MM.1S (cell line): ENCODE measurements at regions not wholly inside any gene's neighbourhood (a gene's known extent, or its start where the extent isn't known, plus 50 kb on each side); places are given as distances from the start of the nearest gene placed in this dataset.

ENCODE experiments used
- DNase-seq: peaks from one replicate; pipeline ENCODE4 v3.0.0-alpha.2; 2015
- H2AFZ ChIP-seq: fragments of 300-600 bp; sonication (generic); 2 replicates; pipeline ENCODE4 v1.6.0; 2016; ENCODE audit warnings: antibody characterized with exemption, low read length
- H3F3A ChIP-seq: fragments of 300-600 bp; sonication (generic); 2 replicates; pipeline ENCODE4 v1.6.1; 2016; ENCODE audit warnings: mild to moderate bottlenecking, antibody characterized with exemption, low read length, moderate library complexity, mixed read lengths; ENCODE audit not compliant: insufficient read depth
- H3K27ac ChIP-seq: fragments of 300-600 bp; sonication (generic); 2 replicates; pipeline ENCODE4 v1.5.1; 2016; ENCODE audit warnings: mild to moderate bottlenecking, low read length
- H3K27me3 ChIP-seq: fragments of 300-600 bp; sonication (generic); replicated peaks from 2 replicates; pipeline ENCODE4 v1.6.0; 2016; ENCODE audit warnings: low read length; ENCODE audit not compliant: insufficient read depth
- H3K36me3 ChIP-seq: fragments of 300-600 bp; sonication (generic); replicated peaks from 2 replicates; pipeline ENCODE4 v1.6.1; 2016; ENCODE audit warnings: mild to moderate bottlenecking, low read length, mixed read lengths; ENCODE audit not compliant: insufficient read depth
- H3K4me1 ChIP-seq: fragments of 300-600 bp; sonication (generic); 2 replicates; pipeline ENCODE4 v1.6.1; 2016; ENCODE audit warnings: low read length, mixed read lengths
- H3K4me2 ChIP-seq: fragments of 300-600 bp; sonication (generic); 2 replicates; pipeline ENCODE4 v1.6.0; 2016; ENCODE audit warnings: low read depth, low read length
- H3K4me3 ChIP-seq: fragments of 300-600 bp; sonication (generic); 2 replicates; pipeline ENCODE4 v1.5.1; 2016; ENCODE audit warnings: low read length, mixed read lengths
- H3K79me2 ChIP-seq: fragments of 300-600 bp; sonication (generic); 2 replicates; pipeline ENCODE4 v1.6.1; 2016; ENCODE audit warnings: mixed run types, low read length, mixed read lengths
- H3K9ac ChIP-seq: fragments of 300-600 bp; sonication (generic); 2 replicates; pipeline ENCODE4 v1.6.1; 2016; ENCODE audit warnings: low read length, mixed read lengths
- H3K9me2 ChIP-seq: fragments of 300-600 bp; sonication (generic); replicated peaks from 2 replicates; pipeline ENCODE4 v1.6.1; 2016; ENCODE audit warnings: mild to moderate bottlenecking, low read length, mixed read lengths; ENCODE audit not compliant: insufficient read depth
- H3K9me3 ChIP-seq: fragments of 300-600 bp; sonication (generic); replicated peaks from 2 replicates; pipeline ENCODE4 v1.6.1; 2016; ENCODE audit warnings: mild to moderate bottlenecking, low read length, mixed read lengths; ENCODE audit not compliant: insufficient read depth
- H4K20me1 ChIP-seq: fragments of 300-600 bp; sonication (generic); 2 replicates; pipeline ENCODE4 v1.6.1; 2016; ENCODE audit warnings: mild to moderate bottlenecking, low read length, moderate library complexity, mixed read lengths; ENCODE audit not compliant: insufficient read depth
- CTCF ChIP-seq: fragments of 300-600 bp; sonication (generic); IDR thresholded peaks from 2 replicates; pipeline ENCODE4 v1.5.1; 2016; ENCODE audit warnings: antibody characterized with exemption, low read length, mixed read lengths
- EZH2 ChIP-seq: fragments of 300-600 bp; sonication (generic); optimal IDR thresholded peaks from 2 replicates; pipeline ENCODE3; 2017; ENCODE audit warnings: low read depth, mild to moderate bottlenecking, antibody characterized with exemption, low read length, mixed read lengths
- EZH2phosphoT487 ChIP-seq: fragments of 300-600 bp; sonication (generic); IDR thresholded peaks from 2 replicates; pipeline ENCODE4 v1.6.1; 2018; ENCODE audit warnings: antibody characterized with exemption, low read length

DNA sequence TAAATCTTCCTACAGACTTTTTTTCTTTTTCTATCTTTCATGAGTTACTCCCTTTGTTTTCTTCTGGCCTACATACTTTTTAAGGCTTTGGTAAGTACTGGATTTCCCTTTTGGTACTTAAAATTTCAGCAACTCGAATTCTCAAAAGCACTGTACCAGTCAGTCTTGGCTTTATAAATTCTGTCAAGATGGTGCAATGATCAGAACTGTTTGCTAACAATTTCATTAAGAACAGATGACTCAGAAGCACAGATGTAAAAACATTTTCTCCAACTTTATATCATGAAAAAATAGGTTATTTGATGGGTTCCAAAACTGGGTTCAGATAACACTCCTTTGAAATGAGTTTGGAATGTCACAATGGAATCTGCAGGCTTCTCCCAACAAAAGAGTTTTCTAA is 1961.8 kb upstream of the FLRT2 start:
- no peak overlapping the region for H3K4me3 ChIP-seq
- DNase-seq: no peak
- TF ChIP-seq EZH2: no peak
- TF ChIP-seq CTCF: no peak
- no peak for TF ChIP-seq EZH2phosphoT487

DNA sequence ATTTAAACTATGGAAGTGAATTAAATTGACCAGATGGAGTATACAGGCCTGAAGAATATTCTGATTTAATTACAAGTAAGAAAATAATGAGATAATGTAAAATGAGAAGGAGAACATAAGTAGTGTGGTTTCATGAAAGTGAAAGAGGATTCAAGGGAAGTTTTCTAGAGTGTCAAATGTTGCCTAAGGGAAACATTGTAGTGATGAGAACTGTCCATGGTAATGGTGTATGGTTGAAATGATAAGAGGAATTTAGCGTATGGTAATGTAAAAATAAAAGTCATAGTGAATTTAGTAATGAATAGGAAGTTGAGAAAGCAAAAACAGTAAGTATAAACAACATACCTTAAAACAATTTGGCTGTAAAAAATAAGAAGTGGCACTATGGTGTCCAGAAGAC is 1954.6 kb upstream of the FLRT2 start:
- H3K9me3 ChIP-seq: no peaks in the 10 kb centered on the region
- no peak overlapping the region for H2AFZ ChIP-seq
- no peaks in the 10 kb centered on the region for H3K9me2 ChIP-seq
- H3K4me1 ChIP-seq: no peaks in the 10 kb centered on the region
- H3K9ac ChIP-seq: no peak overlapping the region
- no peaks in the 10 kb centered on the region for H3F3A ChIP-seq
- H3K27me3 ChIP-seq: no peaks in the 10 kb centered on the region
- H3K79me2 ChIP-seq: no peaks in the 10 kb centered on the region
- H3K36me3 ChIP-seq: no peaks in the 10 kb centered on the region
- TF ChIP-seq EZH2phosphoT487: no peak
- no peak for TF ChIP-seq EZH2
- no peak for TF ChIP-seq CTCF
- DNase-seq: no peak
- H3K4me2 ChIP-seq: no peak overlapping the region
- no peak overlapping the region for H3K4me3 ChIP-seq
- no peak overlapping the region for H3K27ac ChIP-seq
- H4K20me1 ChIP-seq: no peaks in the 10 kb centered on the region

More for the DNA sequence above, 1961.8 kb upstream of the FLRT2 start:
- no peak overlapping the region for H3K27ac ChIP-seq
- no peak overlapping the region for H2AFZ ChIP-seq
- no peaks in the 10 kb centered on the region for H3K27me3 ChIP-seq
- H3K9me2 ChIP-seq: no peaks in the 10 kb centered on the region
- H3K36me3 ChIP-seq: no peaks in the 10 kb centered on the region
- no peaks in the 10 kb centered on the region for H3K4me1 ChIP-seq
- no peak overlapping the region for H3K9ac ChIP-seq
- no peak overlapping the region for H3K4me2 ChIP-seq
- no peaks in the 10 kb centered on the region for H3K9me3 ChIP-seq
- no peaks in the 10 kb centered on the region for H4K20me1 ChIP-seq
- H3F3A ChIP-seq: no peaks in the 10 kb centered on the region
- H3K79me2 ChIP-seq: no peaks in the 10 kb centered on the region

- H4K20me1 ChIP-seq: no peaks in the 10 kb centered on the region
- H3K4me2 ChIP-seq: no peak overlapping the region
- H3K4me3 ChIP-seq: no peak overlapping the region
- no peak overlapping the region for H2AFZ ChIP-seq
- no peaks in the 10 kb centered on the region for H3F3A ChIP-seq
- no peak overlapping the region for H3K27ac ChIP-seq
- H3K79me2 ChIP-seq: no peaks in the 10 kb centered on the region
- H3K27me3 ChIP-seq: no peaks in the 10 kb centered on the region
- H3K36me3 ChIP-seq: no peaks in the 10 kb centered on the region
- TF ChIP-seq EZH2phosphoT487 (no peak), EZH2 (no peak), CTCF (no peak)
- no peaks in the 10 kb centered on the region for H3K9me3 ChIP-seq
- H3K9me2 ChIP-seq: no peaks in the 10 kb centered on the region
- H3K9ac ChIP-seq: no peak overlapping the region
- no peak for DNase-seq
- no peaks in the 10 kb centered on the region for H3K4me1 ChIP-seq
These were observed 1946.7 kb upstream of the FLRT2 start for GRCh38 chr14:83583201-83583600.
